NCI-H2107 treated with DMSO at 0.1 percent for 48 hours (cell line): ENCODE measurements at regions not wholly inside any gene's neighbourhood (a gene's known extent, or its start where the extent isn't known, plus 50 kb on each side); places are given as distances from the start of the nearest gene placed in this dataset.

Experiments used
- DNase-seq: peaks from one replicate; lab custom pipeline; 2025; ENCODE audit not compliant: unreplicated experiment; lab: John Stamatoyannopoulos, UW

- no peak for DNase-seq
Measured at GRCh38 chr4:73001885-73002284, 67.6 kb downstream of the COX18 start.

DNA sequence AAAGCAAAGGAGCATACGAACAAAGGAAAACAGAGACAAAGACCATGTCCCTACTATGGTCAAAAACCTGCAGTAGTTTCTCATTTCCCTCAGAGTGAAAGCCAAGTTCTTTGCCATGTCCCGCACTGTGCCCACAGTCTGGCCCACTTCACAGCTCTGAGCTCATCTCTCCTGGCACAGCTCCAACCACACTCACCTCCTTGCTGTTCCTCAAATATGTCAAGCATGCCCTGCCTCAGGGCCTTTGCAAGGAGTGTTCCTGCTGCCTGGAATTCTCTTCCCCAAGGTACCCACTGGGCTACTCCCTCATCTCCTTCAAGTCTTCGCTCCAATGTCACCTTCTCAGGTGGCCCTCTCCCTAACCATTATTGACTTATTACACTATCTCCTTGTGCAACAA, 72.1 kb downstream of the COX18 start:
- DNase-seq, result no peak

GRCh38 chr4:72994670-72995069, 74.8 kb downstream of the COX18 start:
- no peak for DNase-seq

DNA sequence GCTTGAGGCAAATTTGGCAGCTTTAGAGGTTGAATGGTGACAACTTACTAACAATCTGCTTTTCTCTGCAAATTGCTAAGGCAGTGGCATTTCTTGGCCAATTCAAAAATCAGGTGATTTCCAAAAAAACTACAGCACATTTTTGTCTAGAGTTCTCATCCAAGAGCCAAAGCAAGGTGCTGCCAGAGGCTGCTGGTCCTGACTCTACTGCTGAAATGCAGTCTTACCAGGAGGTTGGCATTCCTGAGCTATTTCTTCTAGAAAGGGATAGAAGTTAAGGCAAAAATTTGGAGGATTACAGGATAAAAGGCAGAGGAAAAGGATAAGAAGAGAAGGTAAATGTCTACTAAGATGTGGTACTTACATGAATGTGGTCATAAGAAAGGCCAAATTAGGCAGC, 75.6 kb downstream of the COX18 start:
- DNase-seq, result no peak

DNA sequence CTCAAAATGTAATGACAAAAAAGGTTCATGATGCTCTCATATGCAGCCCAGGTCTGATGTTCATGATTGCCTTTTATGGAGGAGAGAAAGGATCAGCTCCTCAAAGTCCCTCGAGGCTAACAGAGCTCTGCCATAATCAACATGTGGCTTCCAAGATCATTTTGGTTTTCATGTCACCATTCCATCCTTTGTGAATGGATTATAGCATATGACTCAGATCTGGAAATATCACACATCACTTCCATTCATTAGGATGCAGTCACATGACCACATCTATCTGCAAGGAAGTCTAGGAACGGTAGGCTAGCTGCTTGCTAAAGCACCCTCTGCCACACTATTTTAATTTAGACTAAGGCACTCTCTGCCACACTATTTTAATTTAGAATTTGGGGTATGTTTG, 77.6 kb downstream of the COX18 start:
- DNase-seq, result no peak

DNA sequence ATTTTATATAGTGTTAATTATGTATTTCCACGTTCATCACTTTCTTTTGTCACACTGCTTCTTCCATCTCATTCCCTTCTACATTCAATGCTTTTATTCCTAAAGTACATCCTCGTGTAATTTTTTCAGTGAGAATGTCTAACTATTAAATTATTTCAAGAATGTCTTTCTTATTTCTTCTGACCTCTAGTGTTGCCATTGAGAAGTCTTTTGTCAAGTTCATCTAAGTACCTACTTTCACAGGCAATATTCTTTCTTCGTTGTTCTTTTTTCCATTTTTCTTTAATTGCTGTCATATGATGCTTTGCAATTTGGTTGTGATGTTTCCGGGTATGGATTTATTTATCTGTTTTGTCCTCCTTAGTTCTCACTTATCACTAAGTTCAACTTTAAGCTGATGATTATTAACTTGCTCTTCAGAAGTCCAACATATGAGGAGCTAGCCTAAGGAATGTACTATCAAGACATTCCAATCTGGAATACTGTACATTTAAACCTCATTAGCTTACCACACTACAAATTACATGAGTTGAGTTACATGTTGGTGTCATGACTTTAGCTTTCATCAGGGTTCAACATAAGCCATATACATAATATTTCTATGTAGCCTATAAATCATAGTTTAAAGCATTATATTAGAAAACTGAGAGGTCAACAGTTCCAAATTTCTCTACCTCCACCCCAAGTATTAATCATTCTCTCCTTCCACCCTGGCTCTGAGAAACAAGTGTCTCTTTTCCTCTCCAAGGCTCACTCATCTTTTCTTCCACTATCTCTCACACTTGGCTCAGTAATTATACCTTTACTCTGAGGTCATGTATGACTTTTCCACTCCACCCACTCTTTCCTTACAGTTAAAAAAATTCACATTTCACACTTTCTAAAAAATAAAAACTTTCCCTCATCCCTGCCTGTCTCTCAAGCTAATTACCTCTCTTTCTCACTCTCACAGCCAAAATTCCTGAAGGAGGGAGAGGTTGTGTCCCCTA, 81.5 kb downstream of the COX18 start:
- DNase-seq, result no peak

DNA sequence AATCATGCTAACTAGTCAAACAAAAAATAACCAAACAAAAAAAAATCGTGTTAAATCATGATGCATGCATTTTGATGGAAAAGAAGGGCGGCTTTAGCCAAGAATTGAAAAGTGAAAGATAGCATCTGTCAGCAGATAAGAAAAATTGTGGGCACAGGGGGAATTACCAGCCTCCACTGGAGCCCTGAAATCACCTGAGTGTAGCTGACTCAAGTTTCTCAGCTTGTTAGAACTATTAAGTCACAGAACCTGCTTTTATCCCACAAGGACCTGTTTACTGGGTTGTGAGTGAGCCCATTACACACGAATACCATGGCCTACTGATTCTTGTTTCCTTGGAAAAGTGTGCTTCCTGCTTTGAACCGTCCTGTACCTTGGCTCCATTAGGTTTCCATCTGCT, 85.2 kb downstream of the COX18 start:
- DNase-seq, result no peak

- no peak for DNase-seq
Measured at GRCh38 chr4:72983709-72984108, 85.8 kb downstream of the COX18 start.

DNA sequence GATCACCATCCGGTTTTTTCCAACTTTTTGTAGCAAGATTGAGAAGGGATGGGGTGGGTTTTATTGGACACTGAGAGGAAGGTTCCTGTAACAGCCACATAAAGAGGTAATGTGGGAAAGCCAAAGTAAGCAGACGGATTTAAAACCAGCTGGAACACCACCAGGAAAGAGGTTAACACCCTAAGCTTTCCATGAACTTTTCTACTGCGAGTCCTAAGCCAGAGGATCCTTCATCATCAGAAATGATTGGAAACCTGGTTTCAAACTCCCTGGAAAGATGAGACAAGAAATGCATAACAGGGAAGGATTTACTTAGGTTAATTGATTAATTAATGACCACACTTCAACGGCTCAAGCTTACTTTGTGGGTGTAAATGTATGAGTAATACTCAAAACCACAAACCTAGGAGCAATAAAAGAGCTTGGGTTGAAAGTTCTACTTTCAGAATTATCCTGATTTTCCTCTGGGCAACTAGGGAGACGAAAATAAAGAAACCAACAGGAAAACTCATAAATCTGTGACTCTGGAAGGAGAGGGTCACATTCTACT, 91.5 kb downstream of the COX18 start:
- no peak for DNase-seq

DNA sequence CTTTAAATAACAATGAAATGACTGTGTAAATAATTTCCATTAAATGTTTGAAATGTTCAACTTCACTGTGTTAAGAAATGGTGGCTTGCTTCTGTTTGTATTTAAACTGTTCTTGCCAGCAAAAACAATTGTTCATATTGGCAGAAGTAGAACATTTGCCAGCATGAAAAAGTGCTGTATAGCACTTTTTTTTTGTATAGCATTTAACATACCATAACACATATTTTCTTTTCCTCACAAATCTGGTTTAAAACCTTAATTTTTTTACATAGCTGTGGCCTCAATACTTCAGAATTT, 94.1 kb downstream of the COX18 start:
- no peak for DNase-seq

DNA sequence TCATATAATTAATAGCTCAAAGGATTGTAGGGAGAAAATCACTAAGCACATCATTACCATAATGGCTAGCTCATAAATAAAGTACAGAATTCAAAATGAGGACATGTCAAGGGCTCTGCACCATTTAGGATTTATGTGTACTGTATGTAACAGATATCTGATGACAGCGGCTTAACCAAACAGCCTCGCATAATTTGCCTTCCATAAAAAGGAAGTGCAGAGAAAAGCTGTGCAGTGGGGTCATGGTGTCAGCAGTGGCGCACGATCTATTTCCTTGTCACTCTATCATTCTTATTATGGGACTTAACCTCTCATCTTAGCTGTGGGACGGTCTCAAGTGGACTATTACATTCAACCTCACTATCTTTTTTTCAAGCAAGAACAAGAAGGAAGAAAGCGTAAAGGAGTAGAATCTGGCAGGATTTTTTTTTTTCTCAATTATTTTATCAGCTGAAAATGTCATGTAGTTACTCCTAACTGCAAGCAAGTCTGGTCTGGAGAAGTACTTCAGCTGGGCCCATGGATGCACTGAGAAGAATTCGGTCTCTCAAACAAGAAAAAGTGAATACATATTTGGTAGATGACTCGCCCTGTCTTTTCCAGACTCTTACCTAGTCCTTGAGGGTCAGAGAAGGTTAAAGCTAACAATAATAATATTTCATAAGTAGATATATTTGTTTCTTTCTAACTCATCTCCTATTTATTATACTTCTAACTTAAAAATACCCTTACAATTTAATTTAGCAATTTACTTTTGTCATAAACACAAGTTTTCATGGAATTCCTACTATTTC, 94.6 kb downstream of the COX18 start:
- no peak for DNase-seq

DNA sequence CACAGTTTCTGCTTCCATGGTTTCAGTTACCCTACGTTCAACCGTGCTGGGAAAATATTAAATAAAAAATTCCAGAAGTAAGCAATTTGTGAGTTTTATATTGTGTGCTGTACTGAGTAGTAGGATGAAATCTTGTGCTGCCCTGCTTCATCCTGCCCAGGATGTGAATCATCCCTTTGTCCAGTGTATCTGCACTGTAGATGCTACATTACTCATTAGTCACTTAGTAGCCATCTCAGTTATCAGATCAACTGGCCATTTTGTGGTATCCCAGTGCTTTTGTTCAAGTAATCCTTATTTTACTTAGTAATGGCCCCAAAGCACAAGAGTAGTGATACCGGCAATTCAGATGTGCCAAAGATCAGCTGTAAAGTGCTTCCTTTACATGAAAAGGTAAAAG, 97.9 kb downstream of the COX18 start:
- DNase-seq, result no peak

- no peak for DNase-seq
Measured at GRCh38 chr4:72970756-72971155, 98.8 kb downstream of the COX18 start.

DNA sequence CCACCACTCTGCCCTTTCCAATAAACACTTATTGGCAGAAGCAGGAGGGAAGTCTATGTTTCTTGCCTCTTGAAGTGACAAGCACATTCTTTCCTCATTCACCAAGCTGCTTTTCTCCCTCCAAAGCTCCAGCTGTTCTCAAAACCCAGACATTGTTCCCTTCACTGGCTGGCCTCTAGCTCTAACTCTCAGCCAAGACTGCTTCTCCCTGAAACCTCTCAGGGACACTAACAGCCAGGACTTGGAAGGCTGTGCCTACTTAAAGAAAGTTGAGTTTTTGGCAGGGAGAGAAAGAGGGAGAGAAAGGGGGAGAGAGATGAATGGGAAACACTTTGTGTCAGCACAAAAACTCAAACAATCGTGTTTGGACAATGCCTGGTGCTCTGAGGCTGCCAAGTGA, 99.5 kb downstream of the COX18 start:
- no peak for DNase-seq

DNA sequence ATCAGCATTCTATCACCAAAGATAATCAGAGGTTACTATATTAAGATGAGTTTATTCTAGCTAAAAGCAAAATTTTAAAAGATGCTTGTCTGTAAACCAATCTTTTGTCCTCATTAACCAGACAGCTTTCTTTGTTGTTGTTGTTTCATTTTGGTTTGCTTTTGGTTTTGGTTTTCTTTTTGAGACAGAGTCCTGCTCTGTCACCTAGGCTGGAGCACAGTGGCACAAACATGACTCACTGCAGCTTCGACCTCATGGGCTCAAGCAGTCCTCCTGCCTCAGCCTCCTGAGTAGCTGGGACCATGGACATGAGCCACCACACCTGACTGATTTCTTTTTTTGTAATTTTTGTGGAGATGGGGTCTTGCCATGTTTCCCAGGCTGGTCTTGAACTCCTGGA, 102.9 kb downstream of the COX18 start:
- DNase-seq, result no peak

- no peak for DNase-seq
Measured at GRCh38 chr4:72959411-72959810, 110.1 kb downstream of the COX18 start.

- no peak for DNase-seq
Measured at GRCh38 chr4:72954811-72955210, 114.7 kb downstream of the COX18 start.

- DNase-seq, result no peak
Measured at GRCh38 chr4:72953571-72953970, 115.9 kb downstream of the COX18 start.

- no peak for DNase-seq
Measured at GRCh38 chr4:72951628-72952027, 117.9 kb downstream of the COX18 start.

DNA sequence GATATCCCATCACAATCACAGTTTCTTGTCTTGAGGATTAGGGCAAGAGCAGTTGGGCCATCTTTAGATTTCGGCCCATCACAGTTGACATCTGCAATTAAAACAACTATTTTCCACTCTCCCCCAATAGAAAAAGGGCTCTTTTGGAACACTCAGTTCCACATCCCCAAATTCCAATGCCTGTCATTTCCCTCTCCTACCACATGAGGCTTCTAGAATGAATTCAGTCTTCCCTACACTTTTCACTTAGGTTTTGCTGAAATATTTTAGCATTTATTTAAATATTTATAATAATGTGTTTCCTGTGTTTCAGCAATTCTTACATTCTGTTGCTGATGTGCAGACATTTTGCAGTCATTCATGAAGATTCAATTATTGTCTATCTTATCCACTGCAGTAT, 118.4 kb downstream of the COX18 start:
- no peak for DNase-seq

DNA sequence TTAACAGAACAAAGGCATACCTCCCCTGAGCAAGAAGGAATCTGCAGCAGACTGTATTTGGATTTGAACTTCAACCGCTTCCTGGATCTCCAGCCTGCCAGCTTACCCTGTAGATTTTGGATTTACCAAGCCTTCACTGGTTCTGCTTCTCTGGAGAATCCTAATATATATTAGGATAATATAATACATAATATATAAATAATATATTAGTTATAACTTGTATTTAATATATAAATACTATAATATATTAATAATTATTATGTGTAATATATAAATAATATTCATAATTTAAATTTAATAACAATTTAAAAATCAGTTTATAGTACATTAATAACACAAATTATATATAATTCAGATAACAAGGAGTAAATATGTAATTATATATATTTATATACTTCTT, 121.4 kb downstream of the COX18 start:
- DNase-seq, result no peak

- DNase-seq, result no peak
Measured at GRCh38 chr4:72945719-72946336, 123.7 kb downstream of the COX18 start.
